ENCODE measurements at regions not wholly inside any gene's neighbourhood (a gene's known extent, or its start where the extent isn't known, plus 50 kb on each side); places are given as distances from the start of the nearest gene placed in this dataset.

DNA sequence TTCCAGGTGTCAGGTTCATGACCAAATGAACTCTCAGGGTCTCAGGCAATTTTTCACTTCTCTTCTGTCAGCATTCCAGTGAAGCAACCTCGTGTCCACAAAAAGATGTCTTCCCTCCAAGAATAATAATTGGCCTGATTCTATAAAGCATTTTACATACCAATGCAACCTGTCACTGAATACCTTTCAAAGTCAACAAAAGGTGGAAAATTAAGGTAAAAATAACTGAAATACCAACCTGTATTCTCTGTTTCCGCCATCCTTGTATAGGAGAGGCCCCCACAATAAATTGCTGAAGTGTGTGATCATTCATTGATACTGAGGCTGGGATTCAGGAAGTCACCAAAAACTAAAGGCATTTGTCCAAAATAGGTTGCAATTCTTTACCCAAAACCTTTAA, 77.4 kb upstream of the TMEM45B start:
- no peak overlapping the region for H3K4me3 ChIP-seq (ENCODE audit: low read length)
- no peak for DNase-seq (ENCODE audit: low read depth)
- TF ChIP-seq, protein P1, sequence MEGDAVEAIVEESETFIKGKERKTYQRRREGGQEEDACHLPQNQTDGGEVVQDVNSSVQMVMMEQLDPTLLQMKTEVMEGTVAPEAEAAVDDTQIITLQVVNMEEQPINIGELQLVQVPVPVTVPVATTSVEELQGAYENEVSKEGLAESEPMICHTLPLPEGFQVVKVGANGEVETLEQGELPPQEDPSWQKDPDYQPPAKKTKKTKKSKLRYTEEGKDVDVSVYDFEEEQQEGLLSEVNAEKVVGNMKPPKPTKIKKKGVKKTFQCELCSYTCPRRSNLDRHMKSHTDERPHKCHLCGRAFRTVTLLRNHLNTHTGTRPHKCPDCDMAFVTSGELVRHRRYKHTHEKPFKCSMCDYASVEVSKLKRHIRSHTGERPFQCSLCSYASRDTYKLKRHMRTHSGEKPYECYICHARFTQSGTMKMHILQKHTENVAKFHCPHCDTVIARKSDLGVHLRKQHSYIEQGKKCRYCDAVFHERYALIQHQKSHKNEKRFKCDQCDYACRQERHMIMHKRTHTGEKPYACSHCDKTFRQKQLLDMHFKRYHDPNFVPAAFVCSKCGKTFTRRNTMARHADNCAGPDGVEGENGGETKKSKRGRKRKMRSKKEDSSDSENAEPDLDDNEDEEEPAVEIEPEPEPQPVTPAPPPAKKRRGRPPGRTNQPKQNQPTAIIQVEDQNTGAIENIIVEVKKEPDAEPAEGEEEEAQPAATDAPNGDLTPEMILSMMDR (conservative IDR thresholded peaks at IDR 0.05; ENCODE audit: low read length), result no peak

DNA sequence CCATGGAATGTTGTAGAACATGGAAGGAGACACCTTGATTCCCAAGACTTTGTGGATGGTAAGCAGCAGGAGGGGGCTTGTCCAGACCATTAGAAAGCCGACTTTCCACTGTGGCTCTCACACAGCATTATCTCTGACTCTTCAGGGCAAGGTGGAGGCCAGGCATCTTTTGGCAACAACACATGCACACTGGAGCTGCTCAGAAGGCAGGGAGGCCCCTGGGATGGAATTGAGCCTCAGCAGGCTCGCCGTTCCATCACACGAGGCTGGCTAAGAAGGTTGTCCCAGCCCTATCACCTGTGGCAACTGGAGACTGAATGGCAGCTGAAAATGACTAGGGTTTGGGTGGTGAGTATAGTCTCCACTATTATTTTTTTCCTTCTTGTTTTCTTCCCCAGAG, 76.3 kb upstream of the TMEM45B start:
- DNase-seq (ENCODE audit: low read depth), result no peak
- TF ChIP-seq, protein P1 (conservative IDR thresholded peaks at IDR 0.05; ENCODE audit: low read length), result no peak
- no peak overlapping the region for H3K4me3 ChIP-seq (ENCODE audit: low read length)

DNA sequence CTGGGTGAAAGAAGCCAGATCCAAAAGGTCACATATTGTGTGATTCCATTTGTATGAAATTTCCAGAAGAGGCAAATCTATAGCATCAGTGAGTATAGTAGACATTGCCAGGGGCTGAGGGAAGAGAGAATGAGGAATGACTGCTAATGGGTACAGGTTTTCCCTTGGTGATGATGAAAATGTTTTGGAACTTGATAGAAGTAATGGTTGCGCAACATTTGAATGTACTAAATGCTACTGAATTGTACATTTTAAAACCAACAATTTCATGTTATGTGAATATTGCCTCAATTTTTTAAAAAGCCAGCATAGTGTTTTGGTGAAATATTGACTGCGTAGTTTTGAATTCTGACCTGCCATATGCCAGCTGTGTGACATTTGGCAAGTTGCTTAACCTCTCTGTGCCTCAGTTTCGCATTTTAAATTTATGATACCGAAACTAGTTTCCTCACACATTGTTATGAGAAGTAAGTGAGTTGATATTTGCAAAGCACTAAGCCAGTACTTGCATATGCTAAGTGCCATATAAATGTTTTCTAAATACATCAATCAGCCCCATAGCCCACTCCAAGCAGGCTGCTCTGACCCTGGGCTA, 75.4 kb upstream of the TMEM45B start:
- TF ChIP-seq, protein P1 (conservative IDR thresholded peaks at IDR 0.05; ENCODE audit: low read length), result no peak
- no peak for DNase-seq (ENCODE audit: low read depth)
- H3K4me3 ChIP-seq (ENCODE audit: low read length), result no peak overlapping the region

DNA sequence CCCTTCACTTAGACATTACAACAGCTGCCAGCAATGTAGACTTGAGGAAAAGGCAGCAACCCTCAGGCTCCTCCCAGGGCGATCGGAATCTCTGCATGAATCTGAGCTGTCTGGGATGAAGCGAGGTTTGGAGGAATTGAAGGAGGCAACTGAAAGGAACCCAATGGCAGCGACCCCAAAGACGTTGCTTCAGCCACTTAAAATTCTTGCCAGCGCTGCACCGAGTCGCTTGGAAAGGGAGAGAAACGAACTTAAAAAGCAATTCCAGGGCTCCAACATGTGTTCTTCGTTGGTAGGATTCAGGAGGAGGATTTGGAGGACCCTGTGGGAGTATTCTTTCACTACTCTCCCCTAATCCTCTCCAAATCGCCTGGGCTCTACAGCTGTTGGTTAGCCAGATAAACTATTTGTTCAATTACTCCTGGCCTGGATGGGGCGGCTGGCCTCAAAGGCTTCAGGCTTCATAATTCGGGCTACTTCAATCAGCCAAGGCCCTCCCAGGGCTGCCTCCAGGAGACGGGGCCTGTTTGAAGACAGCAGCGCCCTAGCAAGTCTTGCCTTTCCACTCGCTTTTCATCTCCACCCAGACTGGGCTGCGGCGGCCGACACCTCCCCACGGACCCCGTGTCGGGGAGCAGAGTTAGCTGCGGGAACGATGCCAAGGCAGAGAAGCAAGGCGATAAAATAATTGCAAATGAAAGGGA, 72.4 kb upstream of the TMEM45B start:
- DNase-seq (ENCODE audit: low read depth), result no peak
- TF ChIP-seq, protein P1 (conservative IDR thresholded peaks at IDR 0.05; ENCODE audit: low read length), result no peak
- no peak overlapping the region for H3K4me3 ChIP-seq (ENCODE audit: low read length)

DNA sequence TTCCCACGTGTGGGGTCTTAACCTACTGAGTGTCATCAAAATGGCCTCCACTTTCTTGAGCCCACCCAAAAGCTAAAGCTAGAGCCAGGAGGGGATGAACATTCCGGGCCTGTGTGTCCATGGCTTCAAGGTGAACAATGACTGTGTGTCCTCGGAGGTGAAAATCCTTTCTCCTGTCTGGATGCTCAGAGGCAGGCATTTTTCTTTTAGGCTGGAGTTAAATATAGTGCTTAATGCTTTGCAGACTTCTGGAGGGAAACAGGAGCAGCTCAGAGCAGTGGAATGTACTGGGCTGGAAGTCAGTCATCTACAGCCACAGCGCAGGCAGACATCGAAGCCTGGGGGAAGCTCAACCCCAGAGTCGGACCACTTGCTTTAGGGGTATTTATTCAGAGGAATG, 68.6 kb upstream of the TMEM45B start:
- no peak overlapping the region for H3K4me3 ChIP-seq (ENCODE audit: low read length)
- DNase-seq (ENCODE audit: low read depth), result peak; percentile 8
- TF ChIP-seq, protein P1 (conservative IDR thresholded peaks at IDR 0.05; ENCODE audit: low read length), result no peak

DNA sequence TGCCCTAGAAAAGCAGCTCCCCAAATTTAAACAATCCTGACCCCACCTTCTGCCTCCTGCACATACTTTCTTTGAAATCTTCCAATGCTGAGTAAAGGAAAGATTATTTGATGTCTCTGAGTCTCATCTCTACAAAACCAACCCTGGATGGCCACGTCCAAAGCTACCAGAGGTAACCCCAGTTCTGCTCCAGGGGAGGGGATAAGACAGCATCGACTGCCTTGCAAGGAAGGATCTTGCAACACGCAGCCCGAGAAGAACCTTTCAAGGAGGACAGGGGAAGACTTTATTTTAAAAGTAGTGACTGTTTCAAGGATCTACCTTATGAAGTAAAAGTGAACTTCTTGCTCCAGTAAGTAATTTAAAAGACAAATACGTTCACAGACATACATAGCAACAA, 66.5 kb upstream of the TMEM45B start:
- no peak overlapping the region for H3K4me3 ChIP-seq (ENCODE audit: low read length)
- TF ChIP-seq, protein P1 (conservative IDR thresholded peaks at IDR 0.05; ENCODE audit: low read length), result no peak
- DNase-seq (ENCODE audit: low read depth), result no peak

Measured in AG10803 (cell line).